Choroid plexus epithelial cell (primary cell): ENCODE measurements at regions not wholly inside any gene's neighbourhood (a gene's known extent, or its start where the extent isn't known, plus 50 kb on each side); places are given as distances from the start of the nearest gene placed in this dataset.
A peak's percentile ranks its signal among the peaks of the same experiment; 100 is the strongest.

Experiments
- DNase-seq: peaks from one replicate; pipeline ENCODE4 v3.0.0-alpha.2; 2010; ENCODE audit warnings: low read depth
- H3K4me3 ChIP-seq: 2 replicates; pipeline ENCODE4 v1.5.1; 2011; ENCODE audit warnings: low read depth, mild to moderate bottlenecking, control low read depth, low read length, moderate library complexity
- TF ChIP-seq, protein P1 (sequence below): conservative IDR thresholded peaks from 2 replicates; pipeline ENCODE4 v1.5.1; 2011; ENCODE audit warnings: low read depth, mild to moderate bottlenecking, control low read depth, inconsistent platforms, low read length, moderate library complexity

DNA sequence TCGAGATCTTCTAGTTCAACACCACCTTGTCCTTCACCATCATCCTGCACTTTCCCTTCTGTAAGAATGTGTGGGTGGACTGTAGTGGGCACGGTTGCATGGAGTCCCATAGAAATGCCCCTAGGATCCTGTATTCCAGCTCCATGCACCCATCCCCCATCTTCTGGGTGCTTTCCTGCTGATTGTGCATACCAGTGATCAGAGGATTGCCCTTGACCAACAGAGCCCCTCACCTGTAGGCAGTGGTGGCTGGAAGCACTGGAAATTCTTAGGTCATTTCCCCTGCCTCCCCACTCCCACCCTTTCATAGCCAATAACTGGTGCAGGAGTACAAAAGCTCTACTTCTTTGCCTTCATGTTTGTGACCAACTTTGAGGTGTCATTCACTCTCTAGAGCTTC, 213.4 kb upstream of the ARSJ start:
- DNase-seq: no peak
- H3K4me3 ChIP-seq: no peak overlapping the region
- TF ChIP-seq, protein P1, sequence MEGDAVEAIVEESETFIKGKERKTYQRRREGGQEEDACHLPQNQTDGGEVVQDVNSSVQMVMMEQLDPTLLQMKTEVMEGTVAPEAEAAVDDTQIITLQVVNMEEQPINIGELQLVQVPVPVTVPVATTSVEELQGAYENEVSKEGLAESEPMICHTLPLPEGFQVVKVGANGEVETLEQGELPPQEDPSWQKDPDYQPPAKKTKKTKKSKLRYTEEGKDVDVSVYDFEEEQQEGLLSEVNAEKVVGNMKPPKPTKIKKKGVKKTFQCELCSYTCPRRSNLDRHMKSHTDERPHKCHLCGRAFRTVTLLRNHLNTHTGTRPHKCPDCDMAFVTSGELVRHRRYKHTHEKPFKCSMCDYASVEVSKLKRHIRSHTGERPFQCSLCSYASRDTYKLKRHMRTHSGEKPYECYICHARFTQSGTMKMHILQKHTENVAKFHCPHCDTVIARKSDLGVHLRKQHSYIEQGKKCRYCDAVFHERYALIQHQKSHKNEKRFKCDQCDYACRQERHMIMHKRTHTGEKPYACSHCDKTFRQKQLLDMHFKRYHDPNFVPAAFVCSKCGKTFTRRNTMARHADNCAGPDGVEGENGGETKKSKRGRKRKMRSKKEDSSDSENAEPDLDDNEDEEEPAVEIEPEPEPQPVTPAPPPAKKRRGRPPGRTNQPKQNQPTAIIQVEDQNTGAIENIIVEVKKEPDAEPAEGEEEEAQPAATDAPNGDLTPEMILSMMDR: no peak

GRCh38 chr4:114193624-114194399, 214.4 kb upstream of the ARSJ start:
- no peak for DNase-seq
- no peak overlapping the region for H3K4me3 ChIP-seq
- TF ChIP-seq, protein P1: no peak

DNA sequence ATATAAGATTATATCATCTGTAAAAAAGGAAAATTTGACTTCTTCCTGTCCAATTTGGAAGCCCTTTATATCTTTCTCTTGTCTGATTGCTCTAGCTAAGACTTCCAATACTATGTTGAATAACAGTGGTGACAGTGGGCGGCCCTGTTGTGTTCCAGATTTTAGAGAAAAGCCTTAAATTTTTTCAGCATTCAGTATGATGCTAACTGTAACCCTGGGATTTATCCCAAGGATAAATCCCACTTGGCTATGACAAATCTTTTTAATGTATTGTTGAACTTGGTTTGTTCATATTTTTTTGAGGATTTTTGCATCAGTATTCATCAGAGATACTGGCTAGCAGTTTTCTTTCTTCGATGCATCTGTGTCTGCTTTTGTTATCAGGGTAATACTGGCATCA, 217.2 kb upstream of the ARSJ start:
- TF ChIP-seq, protein P1: no peak
- DNase-seq: no peak
- H3K4me3 ChIP-seq: no peak overlapping the region

DNA sequence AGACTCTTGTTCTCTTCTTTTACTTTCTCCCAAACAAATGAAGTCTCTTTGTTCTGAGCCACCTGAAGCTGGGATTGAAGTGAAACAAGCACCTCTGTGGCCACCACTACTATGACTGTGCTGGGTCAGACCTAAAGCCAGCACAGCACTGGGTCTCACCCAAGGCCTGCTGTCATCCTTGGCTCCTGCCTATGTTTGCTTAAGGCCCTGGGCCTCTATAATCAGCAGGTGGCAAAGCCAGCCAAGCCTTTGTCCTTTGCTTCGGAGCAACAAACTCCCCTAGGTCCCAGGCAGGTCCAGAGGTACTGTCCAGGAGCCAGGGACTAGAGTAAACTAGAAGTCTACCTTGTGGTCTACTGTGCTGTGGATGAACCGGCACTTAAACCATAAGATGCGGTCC, 220.6 kb upstream of the ARSJ start:
- no peak overlapping the region for H3K4me3 ChIP-seq
- no peak for DNase-seq
- TF ChIP-seq, protein P1: no peak

DNA sequence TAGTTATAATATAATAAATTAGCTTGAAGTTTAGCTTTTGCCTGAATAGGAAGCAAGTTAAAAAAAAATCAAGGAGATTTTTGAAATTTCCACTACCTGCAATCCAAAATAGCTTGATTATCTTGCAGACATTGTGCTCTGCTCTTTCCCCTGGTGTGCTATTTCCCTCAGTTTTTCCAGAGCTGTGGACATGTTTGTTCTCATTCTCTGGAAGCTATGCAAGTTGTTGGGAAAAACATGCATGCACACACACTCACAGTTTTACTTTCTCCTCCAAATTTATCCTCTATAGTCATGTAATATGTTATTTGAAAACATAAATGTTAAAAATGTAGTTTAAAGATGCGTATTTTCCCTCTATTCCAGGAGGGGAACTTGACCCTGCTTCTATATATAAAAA, 225.8 kb upstream of the ARSJ start:
- no peak overlapping the region for H3K4me3 ChIP-seq
- TF ChIP-seq, protein P1: no peak
- no peak for DNase-seq

DNA sequence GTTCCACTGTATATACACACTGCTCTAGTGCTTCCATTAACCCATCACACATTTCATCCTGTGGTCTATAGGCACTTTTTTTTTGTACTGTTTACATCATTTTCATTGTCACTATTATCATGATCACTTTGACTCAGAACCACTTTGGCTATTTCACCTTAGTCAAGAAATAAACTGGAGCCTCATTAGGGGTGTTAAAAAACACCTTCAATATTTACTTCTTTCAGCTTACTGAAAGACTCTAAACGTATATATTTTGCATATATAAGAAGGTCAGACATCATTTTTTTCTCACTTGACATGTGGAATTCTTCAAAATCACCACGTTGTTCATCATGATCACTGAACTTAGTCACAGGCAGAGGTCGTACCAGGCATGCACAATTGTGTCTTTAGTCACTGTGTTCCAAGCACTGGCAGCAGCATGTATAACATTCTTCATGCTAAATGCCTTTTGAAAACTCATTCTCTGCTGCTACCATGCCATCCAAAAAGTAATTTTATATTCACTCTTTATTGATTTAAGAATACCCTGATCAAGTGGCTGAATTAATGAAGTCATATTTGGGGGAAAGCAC, 229.2 kb upstream of the ARSJ start:
- peak; percentile 32 for DNase-seq
- TF ChIP-seq, protein P1: no peak
- H3K4me3 ChIP-seq: no peak overlapping the region

GRCh38 chr4:114209584-114209983, 230.1 kb upstream of the ARSJ start:
- DNase-seq: no peak
- H3K4me3 ChIP-seq: no peak overlapping the region
- TF ChIP-seq, protein P1: no peak
